NOMO-1 treated with DMSO at 0.1 percent for 48 hours (cell line): ENCODE measurements at regions not wholly inside any gene's neighbourhood (a gene's known extent, or its start where the extent isn't known, plus 50 kb on each side); places are given as distances from the start of the nearest gene placed in this dataset.
"Not testable (repeated sequence)": the region's sequence is repeated elsewhere in the genome, so short reads cannot be mapped to it uniquely, and the experiment has no call there.

ENCODE experiments used
- DNase-seq: peaks from one replicate; lab custom pipeline; 2025; ENCODE audit not compliant: unreplicated experiment; lab: John Stamatoyannopoulos, UW

DNA sequence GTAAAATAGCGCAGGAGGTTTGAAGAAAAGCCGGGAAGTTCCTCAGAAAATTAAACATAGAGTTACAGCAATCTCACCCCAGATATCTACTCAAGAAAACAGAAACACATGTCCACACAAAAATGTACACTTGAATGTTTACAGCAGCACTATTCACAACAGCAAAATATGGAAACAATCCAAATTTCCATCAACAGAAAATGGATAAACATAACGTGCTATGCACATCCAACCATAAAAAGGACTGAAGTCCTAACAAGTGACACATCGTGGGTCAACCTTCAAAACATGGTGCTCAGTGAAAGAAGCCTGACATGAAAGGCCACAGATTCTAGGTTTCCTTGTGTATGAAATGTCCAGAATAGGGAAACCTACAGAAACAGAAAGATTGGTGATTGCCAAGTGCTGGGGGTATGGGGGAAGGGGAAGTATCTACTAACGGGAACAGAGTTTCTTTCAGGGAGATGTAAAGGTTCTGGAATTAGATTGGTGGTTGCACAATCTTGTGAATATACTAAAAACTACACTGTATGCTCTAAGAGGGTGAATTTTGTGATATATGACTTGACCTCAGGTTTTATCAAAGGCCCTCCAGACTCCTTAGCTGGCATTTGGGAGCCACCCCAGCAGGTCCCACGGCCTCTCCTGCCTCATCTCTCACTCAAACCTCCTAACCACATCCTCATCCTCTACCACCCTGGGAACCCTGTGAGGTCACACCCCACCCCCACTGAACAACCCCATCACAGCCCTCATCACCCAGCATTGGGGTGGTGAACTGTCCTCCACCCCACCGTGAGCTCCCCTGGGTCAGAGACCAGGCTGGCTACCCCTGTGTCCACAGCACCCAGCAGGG lies 69.2 kb upstream of the PRR5 start:
- no peak for DNase-seq

DNA sequence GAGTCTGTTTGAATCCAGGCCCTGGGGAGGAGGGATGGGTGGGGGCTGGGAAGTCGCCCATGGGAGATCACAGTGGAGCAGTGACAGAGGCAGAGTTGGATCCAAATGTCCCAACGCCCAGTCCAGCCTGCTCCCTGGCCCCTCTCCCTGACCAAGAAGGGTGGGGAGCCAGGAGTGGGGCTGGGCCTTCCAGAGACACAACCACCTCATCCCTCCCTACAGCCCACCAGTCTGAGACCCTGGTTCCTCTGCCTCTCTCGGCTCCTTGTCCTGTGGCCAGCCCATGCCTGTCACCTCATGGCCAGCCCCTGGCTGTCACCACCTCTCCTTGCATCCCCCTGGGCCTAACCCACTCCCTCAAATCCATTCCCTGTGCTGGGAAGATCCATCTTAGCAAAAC lies 71.2 kb upstream of the PRR5 start:
- DNase-seq = no peak

DNA sequence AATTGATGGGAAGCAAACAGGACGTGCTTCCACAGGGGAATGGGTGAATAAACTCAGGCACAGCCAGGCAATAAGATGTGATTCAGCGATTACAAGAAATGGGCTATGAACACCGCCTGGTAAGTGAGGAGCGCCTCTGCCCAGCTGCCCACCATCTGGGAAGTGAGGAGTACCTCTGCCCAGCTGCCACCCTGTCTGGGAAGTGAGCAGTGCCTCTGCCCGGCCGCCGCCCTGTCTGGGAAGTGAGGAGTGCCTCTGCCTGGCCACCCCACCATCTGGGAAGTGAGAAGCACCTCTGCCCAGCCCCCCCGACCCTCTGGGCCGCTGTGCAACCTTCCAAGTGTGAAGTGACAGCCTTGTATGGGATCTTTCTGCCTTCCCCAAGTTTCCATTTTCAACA lies 73.2 kb upstream of the PRR5 start:
- DNase-seq = no peak

DNA sequence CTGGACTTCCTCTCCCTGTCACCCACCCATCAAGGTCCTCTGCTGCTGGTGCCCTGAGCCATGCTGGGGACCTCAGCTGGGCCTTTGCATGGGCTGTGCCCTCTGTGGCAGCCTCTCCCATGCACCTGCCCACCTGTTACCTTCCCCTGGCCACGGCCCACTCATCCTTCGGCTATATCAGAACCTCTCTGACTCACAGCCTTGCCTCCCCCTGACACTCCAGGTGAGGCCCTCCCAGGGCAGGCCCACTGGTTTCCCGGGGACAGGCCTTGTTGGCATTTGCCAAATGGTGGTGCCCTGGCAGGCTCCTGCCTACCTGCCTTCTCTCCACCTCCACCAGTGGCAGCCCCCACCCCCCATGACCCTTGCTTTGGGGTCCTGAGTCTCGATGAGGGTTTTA lies 73.7 kb upstream of the PRR5 start:
- DNase-seq = no peak

DNA sequence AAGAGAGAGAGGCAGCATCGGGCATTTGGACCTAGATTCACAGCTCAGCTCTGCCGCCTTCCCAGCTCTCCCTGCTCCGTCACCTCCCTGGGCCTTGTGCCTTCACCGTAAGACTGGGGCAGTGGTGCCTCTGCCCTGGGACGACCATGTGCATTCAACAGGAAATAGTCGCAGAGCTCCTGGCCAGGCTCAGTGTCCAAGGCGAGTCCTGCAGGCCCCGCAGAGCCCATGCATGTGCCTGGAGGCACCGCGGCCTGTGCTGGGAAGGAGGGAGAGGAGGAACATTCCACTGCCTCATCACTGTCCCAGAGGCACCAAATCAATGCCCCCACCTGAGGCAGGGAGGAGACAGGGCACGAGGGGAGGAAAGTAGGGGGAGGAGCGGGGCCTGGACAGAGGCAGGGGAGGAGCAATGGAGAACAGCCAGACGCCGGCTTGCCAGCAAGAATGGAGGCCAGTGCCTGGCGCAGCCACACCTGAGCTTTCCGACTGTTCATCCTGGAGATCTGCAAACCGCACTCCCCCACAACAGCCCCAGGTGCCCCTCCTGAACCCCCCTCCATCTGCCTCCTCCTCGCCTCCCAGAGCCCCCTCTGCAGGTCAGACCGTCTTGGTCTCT lies 74.4 kb upstream of the PRR5 start:
- no peak for DNase-seq

DNA sequence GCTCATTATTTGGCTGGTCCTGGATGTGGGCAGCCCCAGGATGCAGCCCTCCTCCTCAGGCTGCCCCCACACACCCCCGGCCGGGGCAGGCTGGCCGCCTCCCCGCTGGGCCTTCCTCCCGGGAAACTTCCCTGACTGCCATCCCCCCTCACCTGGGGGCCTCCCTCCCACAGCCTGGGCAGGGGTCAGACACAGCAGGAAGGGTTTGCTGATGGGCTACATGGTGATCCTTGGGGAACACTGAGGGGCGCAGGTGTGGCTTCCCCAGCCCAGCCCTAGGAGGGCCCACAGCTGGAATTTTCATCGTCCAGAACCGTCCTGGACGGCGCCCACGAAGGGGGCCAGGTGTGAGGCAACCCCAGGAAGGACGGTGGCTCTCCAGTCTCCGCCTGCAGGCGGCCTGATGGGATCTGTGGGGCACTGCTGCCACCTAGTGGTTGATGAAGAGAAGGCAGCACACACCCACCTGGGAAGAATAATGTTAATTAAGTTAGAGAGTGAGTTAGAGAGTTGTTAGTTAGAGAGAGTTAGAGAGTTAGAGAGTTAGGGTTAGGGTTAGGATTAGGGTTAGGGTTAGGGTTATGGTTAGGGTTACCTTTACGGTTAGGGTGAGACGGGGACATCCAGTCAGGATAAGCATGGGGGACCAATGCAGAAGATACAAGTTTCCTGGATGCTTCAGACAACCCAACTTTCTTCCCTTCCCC lies 75.9 kb upstream of the PRR5 start:
- DNase-seq = peak; percentile 44

DNA sequence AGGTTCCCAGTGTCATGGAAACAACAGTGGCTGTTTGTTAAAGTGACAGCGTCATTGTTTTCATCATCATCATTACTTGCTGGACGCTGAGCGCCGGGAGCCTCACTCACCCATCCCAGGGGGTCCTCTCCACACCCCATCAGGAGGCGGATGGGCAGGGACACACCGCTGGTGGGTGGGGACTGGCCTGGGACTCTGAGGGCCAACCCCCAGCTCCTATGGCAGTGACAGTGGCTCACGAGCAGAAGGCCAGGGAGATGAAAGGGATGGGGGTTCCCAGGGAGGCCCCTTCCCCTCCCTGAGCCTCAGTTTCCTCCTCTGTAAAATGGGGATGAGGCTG lies 76.6 kb upstream of the PRR5 start:
- no peak for DNase-seq

DNA sequence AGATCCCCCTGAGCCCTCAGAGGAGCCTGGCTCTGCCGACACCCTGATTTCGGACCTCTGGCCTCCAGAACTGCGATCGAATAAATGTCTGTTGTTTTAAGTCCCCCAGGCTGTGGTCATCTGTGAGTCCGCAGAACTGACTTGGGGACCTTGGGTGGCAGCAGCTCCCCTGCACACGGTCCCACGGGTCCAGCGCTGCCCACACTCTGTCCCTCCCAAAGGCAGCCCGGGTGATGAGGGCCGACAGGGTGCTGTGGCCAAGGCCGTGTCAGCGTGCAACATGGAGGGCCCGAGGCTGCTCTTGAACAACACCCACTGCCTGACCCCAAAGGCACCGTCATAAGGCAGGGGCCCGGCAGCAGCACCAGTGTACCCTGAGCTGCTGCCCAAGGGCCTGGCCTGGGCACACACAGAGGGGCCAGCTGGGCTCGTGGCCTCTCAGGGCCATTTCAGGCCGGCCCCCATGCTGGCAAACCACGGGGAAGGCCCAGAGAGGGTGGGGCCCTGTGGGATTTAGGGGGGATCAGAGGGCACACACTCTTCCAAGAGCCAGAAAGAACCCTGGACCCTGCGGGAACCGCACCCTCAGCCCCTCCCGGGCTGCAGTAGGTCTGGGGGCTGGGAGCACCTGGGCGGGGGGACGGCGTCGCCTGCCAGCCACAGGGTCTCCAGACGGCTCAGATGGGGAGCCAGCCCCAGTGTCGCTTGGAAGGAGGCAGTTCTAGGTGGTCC lies 77.1 kb upstream of the PRR5 start:
- no peak for DNase-seq

DNA sequence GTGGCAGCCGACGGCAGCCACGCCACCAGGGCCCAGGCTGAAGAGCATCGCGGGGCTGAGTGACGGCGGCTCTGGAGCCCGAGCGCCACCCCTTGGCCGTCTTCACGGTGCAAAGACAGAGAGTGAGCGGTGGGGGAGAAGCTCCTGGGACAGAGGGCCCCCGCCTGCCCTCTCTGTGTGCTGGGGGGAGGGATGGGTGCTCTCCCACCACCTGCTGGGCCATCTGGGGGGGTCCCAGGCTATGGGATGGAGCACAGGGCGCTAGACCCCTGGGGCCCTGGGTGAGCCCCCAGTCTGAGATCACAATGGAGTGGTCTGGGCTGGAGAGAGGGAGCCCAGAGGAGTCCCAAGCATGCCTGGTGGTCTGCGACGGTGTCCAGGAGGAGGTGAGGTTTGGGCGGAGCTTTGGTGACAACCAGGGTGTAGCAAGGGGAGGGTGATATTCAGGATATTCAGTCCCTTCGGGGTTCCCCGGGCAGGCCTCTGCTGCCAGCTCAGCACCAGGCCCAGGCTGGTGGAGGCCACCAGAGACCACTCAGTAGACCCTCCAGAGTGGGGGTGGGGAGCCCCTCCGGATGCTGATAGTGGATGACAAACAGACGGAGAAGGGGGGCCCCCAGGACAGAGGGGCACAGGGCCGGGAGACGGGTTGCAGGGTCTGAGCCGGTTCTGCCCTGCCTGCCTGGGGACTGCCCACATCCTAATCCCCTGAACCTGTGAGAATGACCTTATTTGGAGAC lies 78.1 kb upstream of the PRR5 start:
- DNase-seq = peak; percentile 30

DNA sequence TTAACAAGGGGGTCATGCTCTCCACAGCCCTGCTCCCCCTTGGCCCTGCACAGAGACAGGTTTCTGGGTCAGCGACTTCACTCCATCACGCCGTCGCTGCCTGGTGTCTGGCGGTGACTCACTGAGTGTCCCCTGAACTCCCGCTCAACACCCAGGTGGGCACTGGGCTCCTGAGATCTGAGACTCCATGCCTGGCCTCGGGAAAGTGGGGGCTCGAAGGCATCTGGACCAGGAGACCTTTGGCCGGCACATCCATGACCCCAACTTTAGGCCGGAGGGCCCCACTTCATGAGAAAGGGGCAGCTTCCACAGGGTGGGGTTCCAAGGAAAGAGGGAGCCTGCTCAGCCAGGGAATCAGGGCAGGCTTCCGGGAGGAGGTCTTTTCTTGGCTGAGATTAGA lies 79.3 kb upstream of the PRR5 start:
- DNase-seq = no peak

DNA sequence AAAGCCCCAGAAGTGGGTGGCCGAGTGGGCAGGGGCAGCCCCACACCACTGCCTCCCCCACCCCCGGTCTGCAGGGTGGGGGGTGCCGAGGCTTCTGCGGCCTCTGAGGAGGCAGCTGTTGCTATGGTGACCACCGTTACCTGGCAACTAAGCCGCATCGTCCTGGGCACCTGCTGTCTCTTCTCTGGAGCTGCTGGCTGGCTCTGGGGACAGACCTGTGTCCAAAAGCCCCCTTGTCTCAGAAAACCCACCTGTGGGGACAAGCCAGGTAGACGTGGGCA lies 79.9 kb upstream of the PRR5 start:
- no peak for DNase-seq

DNA sequence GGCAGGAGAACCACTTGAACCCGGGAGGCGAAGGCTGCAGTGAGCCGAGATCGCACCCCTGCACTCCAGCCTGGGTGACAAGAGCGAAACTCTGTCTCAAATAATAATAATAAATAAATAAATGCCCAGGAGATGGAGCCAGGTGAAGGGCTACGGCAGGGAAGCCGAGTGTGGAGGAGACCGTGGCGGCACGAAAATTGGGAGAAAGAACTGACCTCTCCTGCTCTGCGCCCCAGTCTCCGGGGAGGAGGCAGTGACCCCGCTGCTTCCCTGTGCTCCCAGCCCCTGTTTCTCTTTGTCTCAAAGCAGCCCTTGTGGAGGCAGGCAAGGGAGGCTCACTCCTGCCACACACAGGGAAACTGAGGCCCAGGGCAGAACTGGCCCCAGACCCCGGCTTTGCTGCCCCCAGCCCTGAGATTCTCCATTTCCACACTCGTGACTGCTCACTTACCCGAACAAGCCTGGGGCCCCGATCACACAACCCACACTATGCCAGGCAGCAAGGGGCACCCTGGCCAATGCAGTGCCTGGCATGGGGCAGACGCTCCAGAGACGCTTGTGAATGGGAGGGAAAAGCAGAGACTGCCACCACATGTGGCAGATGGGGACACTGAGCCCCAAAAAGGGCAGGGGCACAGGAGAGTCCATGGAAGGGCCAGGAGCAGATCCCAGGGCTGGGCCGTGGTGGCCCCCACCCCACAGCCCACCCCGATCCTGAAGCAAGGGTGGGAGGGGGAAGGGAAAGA lies 80.4 kb upstream of the PRR5 start:
- no peak for DNase-seq

DNA sequence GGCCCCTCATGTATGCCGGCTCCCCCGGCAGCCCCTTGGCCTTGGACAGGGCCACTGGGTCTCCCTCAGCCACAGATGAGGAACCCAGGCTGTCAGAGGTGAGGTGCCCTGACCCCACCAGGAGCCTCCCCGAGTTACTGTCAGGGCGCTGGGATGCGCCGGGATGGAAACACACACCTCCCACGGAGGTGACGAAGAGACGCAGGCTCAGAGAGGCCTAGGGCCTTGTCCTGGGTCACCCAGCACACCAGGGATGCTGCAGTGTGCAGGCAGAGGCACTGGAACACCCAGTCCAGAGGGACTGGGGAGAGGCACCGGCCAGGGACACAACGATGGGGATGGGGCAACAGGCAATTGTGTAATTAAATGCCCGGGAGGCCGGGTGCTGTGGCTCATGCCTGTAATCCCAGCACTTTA lies 81.2 kb upstream of the PRR5 start:
- DNase-seq = no peak

DNA sequence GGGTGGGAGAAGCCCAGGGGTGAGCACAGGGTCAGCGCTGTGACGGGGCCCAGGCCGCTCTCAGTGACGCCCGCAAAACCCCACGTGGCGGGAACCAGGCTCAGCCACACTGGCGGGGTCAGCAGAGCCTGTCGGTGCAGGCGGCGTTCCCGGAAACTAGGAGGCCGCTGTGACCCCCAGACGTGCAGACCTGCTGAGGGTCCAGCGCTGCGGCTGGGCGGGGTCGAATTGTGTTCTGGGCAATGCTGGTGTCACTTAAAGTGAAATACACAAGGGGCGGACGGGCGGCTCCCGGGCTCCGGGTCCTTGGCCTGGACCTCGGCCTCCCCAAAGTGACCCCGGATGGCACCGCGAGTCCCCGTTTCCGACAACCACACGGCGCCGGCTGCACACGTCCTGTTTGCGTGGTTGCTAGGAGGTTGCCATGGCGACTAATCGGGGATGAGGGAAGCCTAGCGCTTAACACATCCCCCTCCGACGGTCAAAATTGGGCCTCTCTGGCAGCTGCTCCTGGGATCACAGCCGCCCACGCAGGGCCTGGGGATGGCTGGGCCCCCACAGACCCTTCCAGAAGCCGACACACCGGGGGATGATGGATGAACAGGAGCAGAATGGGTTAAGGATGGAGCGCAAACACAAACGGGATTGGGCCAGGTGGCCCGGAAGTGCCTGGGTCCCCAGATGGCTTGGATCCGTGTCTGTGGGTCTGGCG lies 81.7 kb upstream of the PRR5 start:
- DNase-seq = peak; percentile 44

DNA sequence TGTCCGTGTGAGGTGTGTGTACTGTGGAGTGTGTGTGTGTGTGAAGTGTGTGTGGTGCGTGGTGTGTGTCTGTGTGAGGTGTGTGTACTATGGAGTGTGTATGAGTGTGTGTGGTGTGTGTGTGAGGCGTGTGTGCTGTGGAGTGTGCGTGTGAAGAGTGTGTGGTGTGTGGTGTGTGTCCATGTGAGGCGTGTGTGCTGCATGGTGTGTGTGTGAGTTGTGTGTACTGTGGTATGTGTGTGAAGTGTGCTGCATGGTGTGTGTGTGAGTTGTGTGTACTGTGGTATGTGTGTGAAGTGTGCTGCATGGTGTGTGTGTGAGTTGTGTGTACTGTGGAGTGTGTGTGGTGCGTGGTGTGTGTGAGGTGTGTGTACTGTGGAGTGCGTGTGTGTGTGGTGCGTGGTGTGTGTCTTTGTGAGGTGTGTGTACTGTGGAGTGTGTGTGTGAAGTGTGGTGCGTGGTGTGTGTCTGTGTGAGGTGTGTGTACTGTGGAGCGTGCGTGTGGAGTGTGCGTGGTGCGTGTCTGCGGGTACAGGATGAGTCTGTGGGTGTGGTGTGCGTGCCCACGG lies 82.4 kb upstream of the PRR5 start:
- not testable (repeated sequence) for DNase-seq

DNA sequence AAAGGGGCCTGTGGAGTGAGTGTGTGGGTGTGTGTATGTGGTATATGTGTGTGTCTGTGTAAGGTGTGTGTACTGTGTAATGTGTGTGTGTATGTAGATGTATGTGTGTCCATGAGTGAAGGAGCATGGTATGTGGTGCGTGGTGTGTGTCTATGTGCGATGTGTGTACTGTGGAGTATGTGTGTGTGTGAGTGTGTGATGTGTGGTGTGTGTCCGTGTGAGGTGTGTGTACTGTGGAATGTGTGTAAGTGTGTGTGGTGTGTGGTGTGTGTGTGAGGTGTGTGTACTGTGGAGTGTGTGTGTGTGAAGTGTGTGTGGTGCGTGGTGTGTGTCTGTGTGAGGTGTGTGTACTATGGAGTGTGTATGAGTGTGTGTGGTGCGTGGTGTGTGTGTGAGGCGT lies 83.1 kb upstream of the PRR5 start:
- DNase-seq = not testable (repeated sequence)

DNA sequence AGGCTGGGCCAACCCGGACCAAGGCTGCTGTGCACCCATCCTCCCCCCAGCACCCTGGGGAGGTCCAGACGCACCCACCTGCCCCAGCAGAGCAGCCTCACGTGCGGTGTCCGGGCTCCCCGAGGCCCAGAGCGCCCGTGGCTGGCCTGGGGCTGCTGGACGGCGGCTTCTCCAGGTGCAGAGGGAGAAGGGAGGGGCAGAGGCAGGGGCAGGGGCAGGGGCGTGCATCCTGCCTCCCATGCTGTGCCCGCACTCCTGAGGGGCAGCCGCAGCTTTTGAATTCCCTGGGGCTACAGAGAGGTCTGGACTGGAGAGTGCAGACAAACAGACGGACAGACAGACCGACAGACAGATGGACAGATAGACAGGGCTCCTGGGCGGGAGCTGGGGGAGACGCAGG lies 83.6 kb upstream of the PRR5 start:
- DNase-seq = no peak

DNA sequence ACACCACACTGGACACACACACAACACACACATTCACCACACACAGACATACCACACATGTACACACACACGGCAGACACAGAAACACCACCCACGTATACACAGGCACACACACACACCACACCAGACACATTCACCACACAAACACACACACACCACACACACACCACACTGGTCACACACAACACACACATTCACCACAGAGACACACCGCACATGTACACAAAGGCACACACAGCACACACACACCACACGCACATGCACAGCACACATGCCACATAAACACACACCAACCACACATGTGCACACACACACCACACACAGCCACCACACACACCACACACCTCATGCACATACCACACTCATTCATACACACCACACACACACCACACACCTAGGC lies 84.2 kb upstream of the PRR5 start:
- no peak for DNase-seq

DNA sequence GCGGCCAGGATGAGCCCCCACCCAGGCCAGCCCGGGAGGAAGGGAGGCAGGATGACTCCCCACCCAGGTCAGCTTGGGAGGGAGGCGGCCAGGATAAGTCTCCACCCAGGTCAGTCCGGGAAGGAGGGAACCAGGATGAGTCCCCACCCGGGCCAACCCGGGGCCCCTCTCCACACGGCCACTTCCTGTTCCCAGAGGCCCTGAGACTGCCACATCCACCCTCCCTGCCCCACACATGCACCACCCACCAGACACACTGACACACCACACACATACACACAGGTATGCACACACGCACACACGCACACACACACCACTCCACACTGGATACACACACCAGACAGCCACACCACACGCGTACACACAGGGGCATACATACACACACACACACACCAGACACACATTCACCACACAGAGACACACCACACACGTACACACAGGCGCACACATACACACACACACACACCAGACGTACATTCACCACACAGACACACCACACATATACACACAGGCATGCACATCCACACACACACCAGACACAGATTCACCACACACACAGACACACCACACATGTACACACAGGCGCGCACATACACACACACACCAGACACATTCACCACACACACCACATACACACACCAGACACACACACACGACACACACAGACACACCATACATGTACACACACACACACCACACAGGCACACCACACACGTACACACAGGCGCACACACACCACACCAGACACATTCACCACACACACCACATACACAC lies 84.9 kb upstream of the PRR5 start:
- no peak for DNase-seq
